IMR-90 (cell line): ENCODE measurements at regions not wholly inside any gene's neighbourhood (a gene's known extent, or its start where the extent isn't known, plus 50 kb on each side); places are given as distances from the start of the nearest gene placed in this dataset.
"Not testable (repeated sequence)": the region's sequence is repeated elsewhere in the genome, so short reads cannot be mapped to it uniquely, and the experiment has no call there.

ENCODE experiments used
- CTCF ChIP-seq: conservative IDR thresholded peaks from 2 replicates; pipeline ENCODE4 v1.5.1; 2012; ENCODE audit warnings: mild to moderate bottlenecking, low read depth, low read length, improper control_type of control experiment
- MXI1 ChIP-seq: IDR thresholded peaks from 2 replicates; pipeline ENCODE4 v1.6.1; 2012; ENCODE audit warnings: low read depth, mild to moderate bottlenecking, low read length, moderate library complexity, borderline replicate concordance

DNA sequence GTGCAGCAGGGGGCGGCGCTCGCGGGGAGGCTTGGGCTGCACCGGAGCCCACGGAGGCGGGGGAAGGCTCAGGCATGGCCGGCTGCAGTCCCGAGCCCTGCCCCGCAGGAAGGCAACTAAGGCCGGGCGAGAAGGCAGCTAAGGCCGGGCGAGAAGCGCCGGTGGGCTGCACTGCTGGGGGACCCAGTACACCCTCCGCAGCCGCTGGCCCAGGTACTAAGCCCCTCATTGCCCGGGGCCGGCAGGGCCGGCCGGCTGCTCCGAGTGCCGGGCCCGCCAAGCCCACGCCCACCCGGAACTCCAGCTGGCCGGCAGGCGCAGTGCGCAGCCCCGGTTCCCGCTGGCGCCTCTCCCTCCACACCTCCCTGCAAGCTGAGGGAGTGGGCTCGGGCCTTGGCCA lies 150.0 kb downstream of the SMIM20 start:
- TF ChIP-seq CTCF, MXI1: not testable (repeated sequence)
